Prostate gland (tissue), 2 donors: ENCODE measurements at regions not wholly inside any gene's neighbourhood (a gene's known extent, or its start where the extent isn't known, plus 50 kb on each side); places are given as distances from the start of the nearest gene placed in this dataset.
A peak's percentile ranks its signal among the peaks of the same experiment; 100 is the strongest.

ENCODE experiments used
- DNase-seq: peaks from one replicate; pipeline ENCODE4 v3.0.0-alpha.2; 2019; ENCODE audit warnings: low spot score
- H3K27ac ChIP-seq, 2 donors: fragments of 200-600 bp; sonication (generic); 2 replicates each; pipeline ENCODE4 v1.5.1; 2017 to 2019
- H3K27me3 ChIP-seq: fragments of 200-600 bp; sonication (generic); replicated peaks from 2 replicates; pipeline ENCODE4 v1.5.1; 2019; ENCODE audit not compliant: insufficient read depth
- H3K36me3 ChIP-seq, 2 donors: fragments of 200-600 bp; sonication (generic); 1 replicate in 1 of 2; 2 replicates in 1 of 2; pipeline versions ENCODE4 v1.5.1 to v1.8.1; 2017 to 2019
- H3K4me1 ChIP-seq: fragments of 200-600 bp; sonication (generic); replicated peaks from 2 replicates; pipeline ENCODE4 v1.5.1; 2019
- H3K4me3 ChIP-seq, 2 donors: fragments of 200-600 bp; sonication (generic); 2 replicates each; pipeline ENCODE4 v1.5.1; 2017 to 2019
- H3K9me3 ChIP-seq: fragments of 200-600 bp; sonication (generic); 2 replicates; pipeline ENCODE4 v1.5.1; 2017
- CTCF ChIP-seq, 4 experiments: fragments of 200-600 bp in 2 of 4; fragments of 450-650 bp in 2 of 4; sonication (generic) in 2 of 4; IDR thresholded peaks; 1 replicate in 3 of 4; 2 replicates in 1 of 4; pipeline ENCODE4 v1.5.1; 2016 to 2019; ENCODE audit warnings: antibody characterized with exemption in 4 of 4, mild to moderate bottlenecking in 2 of 4, moderate library complexity in 2 of 4
- POLR2A ChIP-seq: fragments of 450-650 bp; IDR thresholded peaks from one replicate; pipeline ENCODE4 v1.6.1; 2016; ENCODE audit warnings: antibody characterized with exemption, mild to moderate bottlenecking
- POLR2AphosphoS5 ChIP-seq: sonication (generic); formaldehyde crosslinking; IDR thresholded peaks from one replicate; pipeline ENCODE4 v1.6.1; 2017; ENCODE audit warnings: antibody characterized with exemption
- WGBS: methylation state at CpG from one replicate; pipeline ENCODE4 v1.1.5; 2018; 5-methylcytosine and 5-hydroxymethylcytosine counted together
- intact Hi-C: fragments of 100-400 bp; cut with DNase I; formaldehyde crosslinking; loops from one replicate; pipeline ENCODE4 v1.14.2; 2022

GRCh38 chrX:45775468-45775867 lies 574.8 kb upstream of the DIPK2B start:
- Histone ChIP-seq H3K27me3 (no peaks in the 10 kb centered on the region), H3K9me3 (no peaks in the 10 kb centered on the region), H3K36me3 (no peaks in the 10 kb centered on the region), H3K4me1 (no peaks in the 10 kb centered on the region), H3K27ac (no peak overlapping the region), H3K4me3 (no peak overlapping the region)
- 37% methylated on average over 2 of the region's 2 CpGs for WGBS
- DNase-seq, result no peak
- intact Hi-C loops, result no loop called here
- TF ChIP-seq CTCF (IDR thresholded peaks at IDR 0.05) (no peak), POLR2AphosphoS5 (no peak), POLR2A (no peak)

DNA sequence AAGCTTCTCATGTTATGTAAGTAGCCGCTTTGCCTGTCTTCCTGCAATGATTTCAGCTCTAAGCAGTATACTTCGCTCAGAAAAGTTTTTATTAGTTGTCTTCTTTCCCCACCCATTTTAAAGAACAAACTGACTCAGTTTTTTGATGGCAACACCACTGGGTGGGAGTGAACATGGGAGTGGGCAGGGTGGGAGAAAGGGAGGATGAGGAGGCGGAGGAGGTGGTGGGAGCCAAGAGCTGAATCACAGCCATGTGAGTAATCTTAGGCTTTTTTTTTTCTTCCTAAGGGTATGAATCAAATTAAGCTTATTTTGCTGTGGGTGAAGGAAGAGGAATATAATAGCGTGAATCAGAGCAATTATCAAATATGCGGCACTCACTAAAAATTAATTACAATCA lies 574.3 kb upstream of the DIPK2B start:
- no peak overlapping the region for H3K27ac ChIP-seq
- 50% methylated on average over 4 of the region's 5 CpGs for WGBS
- H3K4me3 ChIP-seq, result no peak overlapping the region
- H3K4me1 ChIP-seq, result no peaks in the 10 kb centered on the region
- H3K27me3 ChIP-seq, result no peaks in the 10 kb centered on the region
- TF ChIP-seq POLR2A (no peak), POLR2AphosphoS5 (no peak), CTCF (IDR thresholded peaks at IDR 0.05) (no peak)
- intact Hi-C loops, result no loop called here
- H3K36me3 ChIP-seq, result no peaks in the 10 kb centered on the region
- DNase-seq, result no peak
- no peaks in the 10 kb centered on the region for H3K9me3 ChIP-seq

GRCh38 chrX:45773572-45773971 lies 572.9 kb upstream of the DIPK2B start:
- no peak overlapping the region for H3K4me3 ChIP-seq
- H3K36me3 ChIP-seq, result no peaks in the 10 kb centered on the region
- H3K27me3 ChIP-seq, result no peaks in the 10 kb centered on the region
- TF ChIP-seq CTCF (IDR thresholded peaks at IDR 0.05), result no peak
- no peak for TF ChIP-seq POLR2A
- no peak for TF ChIP-seq POLR2AphosphoS5
- H3K27ac ChIP-seq, result no peak overlapping the region
- 75% methylated on average over 4 of the region's 4 CpGs for WGBS
- no peaks in the 10 kb centered on the region for H3K9me3 ChIP-seq
- DNase-seq, result no peak
- no peaks in the 10 kb centered on the region for H3K4me1 ChIP-seq
- intact Hi-C loops, result no loop called here

- Histone ChIP-seq H3K4me1 (no peaks in the 10 kb centered on the region), H3K9me3 (no peaks in the 10 kb centered on the region), H3K4me3 (no peak overlapping the region), H3K36me3 (no peaks in the 10 kb centered on the region), H3K27me3 (no peaks in the 10 kb centered on the region), H3K27ac (peak overlapping the region in 1 of 2 donors; percentile 66)
- intact Hi-C loops, result no loop called here
- DNase-seq, result no peak
- WGBS, result 10% methylated on average over 7 of the region's 7 CpGs
- TF ChIP-seq POLR2AphosphoS5 (no peak), CTCF (IDR thresholded peaks at IDR 0.05) (no peak), POLR2A (no peak)
Observed at GRCh38 chrX:45771560-45772340, 571.1 kb upstream of the DIPK2B start.

DNA sequence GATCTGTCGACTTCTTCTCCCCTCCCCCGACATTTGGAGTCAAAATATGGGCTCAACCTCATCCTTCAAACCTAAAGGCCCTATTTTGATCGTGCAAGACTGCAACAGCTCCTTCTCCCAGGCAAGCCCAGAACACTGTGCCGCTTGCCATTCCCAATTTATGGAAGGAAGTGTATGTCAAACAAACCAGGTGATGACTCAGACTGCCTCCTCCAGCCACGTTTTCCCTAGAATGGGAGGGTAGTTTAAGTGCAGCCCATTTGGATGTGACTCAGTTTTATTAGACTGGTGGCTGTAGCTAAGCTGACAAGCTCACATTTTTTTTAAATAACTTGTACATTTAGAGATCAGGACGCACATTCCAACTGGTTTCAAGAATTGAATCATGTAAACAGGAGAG lies 570.4 kb upstream of the DIPK2B start:
- Histone ChIP-seq H3K4me1 (no peaks in the 10 kb centered on the region), H3K36me3 (no peaks in the 10 kb centered on the region), H3K27ac (peak overlapping the region; percentile 66 to 67), H3K9me3 (no peaks in the 10 kb centered on the region), H3K4me3 (no peak overlapping the region), H3K27me3 (no peaks in the 10 kb centered on the region)
- TF ChIP-seq CTCF (IDR thresholded peaks at IDR 0.05) (no peak), POLR2AphosphoS5 (peak; percentile 38), POLR2A (peak; percentile 17)
- WGBS, result 5% methylated on average over 6 of the region's 6 CpGs
- intact Hi-C loops, result no loop called here
- peak; percentile 19 for DNase-seq
